Epithelial cell of proximal tubule (primary cell): ENCODE measurements at regions not wholly inside any gene's neighbourhood (a gene's known extent, or its start where the extent isn't known, plus 50 kb on each side); places are given as distances from the start of the nearest gene placed in this dataset.

ENCODE experiments used
- DNase-seq: peaks from one replicate; pipeline ENCODE4 v3.0.0-alpha.2; 2011; ENCODE audit warnings: low read depth
- H3K4me3 ChIP-seq: 2 replicates; pipeline ENCODE4 v1.5.1; 2011; ENCODE audit warnings: low read depth, mild to moderate bottlenecking, low read length
- TF ChIP-seq, protein P1 (sequence below): conservative IDR thresholded peaks from 2 replicates; pipeline ENCODE4 v1.5.1; 2012; ENCODE audit warnings: low read depth, mild to moderate bottlenecking, low read length

DNA sequence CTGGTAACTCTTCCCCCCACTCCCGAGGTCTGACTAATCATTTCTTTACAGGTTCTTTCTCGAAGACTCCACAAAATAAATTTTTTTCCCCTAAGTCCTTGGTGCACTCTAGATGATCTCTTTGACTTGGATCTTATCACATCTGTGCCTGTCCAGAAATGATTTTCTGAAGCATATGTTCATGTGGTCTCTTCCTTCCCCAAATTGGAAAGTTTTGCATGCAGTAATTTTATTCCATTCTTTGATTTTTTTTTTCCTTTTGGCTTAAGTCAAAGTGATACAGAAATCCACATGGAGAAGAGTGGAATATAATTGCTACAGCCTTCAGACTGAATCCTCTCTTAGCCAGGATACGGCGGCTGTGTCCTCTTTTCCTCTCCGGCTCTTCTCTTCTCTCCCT is 213.3 kb downstream of the BMP4 start:
- H3K4me3 ChIP-seq, result no peak overlapping the region
- no peak for DNase-seq
- TF ChIP-seq, protein P1, sequence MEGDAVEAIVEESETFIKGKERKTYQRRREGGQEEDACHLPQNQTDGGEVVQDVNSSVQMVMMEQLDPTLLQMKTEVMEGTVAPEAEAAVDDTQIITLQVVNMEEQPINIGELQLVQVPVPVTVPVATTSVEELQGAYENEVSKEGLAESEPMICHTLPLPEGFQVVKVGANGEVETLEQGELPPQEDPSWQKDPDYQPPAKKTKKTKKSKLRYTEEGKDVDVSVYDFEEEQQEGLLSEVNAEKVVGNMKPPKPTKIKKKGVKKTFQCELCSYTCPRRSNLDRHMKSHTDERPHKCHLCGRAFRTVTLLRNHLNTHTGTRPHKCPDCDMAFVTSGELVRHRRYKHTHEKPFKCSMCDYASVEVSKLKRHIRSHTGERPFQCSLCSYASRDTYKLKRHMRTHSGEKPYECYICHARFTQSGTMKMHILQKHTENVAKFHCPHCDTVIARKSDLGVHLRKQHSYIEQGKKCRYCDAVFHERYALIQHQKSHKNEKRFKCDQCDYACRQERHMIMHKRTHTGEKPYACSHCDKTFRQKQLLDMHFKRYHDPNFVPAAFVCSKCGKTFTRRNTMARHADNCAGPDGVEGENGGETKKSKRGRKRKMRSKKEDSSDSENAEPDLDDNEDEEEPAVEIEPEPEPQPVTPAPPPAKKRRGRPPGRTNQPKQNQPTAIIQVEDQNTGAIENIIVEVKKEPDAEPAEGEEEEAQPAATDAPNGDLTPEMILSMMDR, result no peak

DNA sequence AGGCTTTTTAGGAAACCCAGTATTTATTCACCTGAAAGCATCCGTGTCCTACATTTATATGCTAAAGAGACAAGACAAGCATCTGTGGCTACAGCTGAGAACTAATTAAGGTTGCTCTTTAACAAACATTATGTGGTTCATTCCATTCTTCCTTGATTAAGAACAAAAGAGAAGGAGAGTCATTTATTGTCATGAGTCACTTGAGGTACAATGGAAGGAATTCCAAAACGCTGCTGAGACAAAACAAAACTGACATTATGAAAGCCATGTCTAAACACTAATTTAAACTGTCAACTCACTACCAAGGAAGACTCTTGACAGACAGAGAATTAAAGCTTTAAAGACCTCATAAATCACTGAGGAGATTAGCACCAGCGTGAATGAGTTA is 214.4 kb downstream of the BMP4 start:
- DNase-seq, result peak; percentile 43

DNA sequence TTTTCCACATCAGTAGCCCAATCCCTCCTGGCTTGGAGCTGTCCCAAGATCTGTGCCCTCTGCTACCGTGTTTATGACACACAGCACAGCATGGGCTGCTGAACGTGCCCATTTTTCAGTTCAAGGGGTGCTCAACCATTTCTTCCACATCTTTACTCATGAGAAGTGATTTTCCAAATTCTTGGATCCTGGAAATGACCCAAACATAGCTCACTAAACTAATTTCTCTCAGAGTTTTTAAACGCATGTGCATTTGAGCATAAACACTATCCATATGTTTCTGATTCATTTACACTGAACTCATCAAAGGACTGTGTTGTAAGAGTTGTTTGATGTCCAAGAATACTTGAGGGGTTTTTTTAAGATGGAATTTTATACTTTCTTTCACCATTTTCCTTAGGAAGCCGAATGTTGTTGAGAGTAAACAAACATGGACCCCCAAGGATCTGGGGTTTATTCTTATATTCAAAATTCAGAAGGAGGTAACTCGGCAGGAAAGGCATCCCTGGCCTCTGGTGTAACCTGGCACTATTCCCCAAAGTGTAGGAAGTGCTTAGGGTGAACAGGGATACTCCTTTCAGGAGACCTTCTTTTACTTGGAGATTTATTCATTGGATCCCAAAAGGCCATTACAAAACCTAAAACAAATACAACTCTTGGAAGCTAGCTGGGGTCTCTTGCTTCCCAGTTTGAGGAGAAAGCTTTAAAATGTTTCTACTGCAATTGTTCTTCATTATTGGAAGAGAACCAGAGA is 215.0 kb downstream of the BMP4 start:
- TF ChIP-seq, protein P1, result no peak
- no peak overlapping the region for H3K4me3 ChIP-seq
- DNase-seq, result peak; percentile 66

More for the DNA sequence above, 214.4 kb downstream of the BMP4 start:
- no peak overlapping the region for H3K4me3 ChIP-seq
- TF ChIP-seq, protein P1, result no peak

DNA sequence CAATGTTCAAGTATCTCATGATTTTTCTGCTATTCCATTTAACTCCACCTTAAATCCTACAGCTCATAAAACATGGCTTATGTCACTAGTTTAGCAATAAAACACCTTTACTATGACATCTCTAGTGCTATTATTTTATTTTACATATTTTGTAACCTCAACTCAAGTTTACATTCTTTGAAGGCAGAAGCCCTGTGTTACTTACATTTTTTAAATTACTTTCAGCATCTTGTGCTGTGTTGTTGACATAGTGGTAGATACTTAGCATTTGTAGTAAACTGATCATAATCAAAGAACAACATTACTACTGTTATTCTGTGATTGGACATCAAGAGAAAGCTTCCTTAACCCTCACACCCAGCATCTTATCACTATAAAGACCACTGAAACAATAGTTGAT is 216.1 kb downstream of the BMP4 start:
- DNase-seq, result no peak
- no peak overlapping the region for H3K4me3 ChIP-seq
- TF ChIP-seq, protein P1, result no peak

DNA sequence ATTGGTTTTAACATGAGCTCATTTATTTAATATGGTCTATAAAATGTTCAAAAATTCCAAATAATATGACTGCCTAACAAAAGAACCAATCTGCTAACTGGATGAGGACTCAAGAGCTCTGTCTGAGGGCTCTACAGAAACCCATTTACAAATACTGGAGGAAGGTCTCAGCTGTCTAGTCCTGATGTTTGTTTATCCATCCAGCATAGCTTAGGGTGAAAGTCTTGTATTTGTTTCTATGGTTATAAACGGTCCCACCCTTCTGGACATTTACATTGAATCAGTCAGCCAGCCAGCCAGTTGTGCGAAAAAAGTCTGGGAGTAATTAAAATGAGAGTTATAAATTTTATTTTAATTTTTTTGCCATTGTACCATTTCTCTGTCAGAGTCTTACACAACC is 220.7 kb downstream of the BMP4 start:
- TF ChIP-seq, protein P1, result no peak
- DNase-seq, result no peak
- no peak overlapping the region for H3K4me3 ChIP-seq

DNA sequence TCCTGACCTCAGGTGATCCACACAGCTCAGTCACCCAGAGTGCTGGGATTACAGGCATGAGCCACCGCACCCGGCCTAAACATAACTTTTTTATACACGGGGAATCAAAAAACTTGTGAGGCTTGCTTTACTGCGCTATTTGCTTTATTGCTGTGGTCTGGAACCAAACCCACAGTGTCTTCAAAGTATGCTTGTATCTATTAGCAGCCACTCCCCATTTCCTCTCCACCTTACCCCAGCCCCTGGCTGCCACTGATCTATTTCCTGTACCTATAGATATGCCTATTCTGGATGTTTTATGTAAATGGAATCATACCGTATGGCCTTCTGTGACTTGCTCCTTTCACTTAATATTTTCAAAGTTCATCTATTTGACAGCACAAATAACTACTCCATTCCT is 233.4 kb downstream of the BMP4 start:
- TF ChIP-seq, protein P1, result no peak
- no peak for DNase-seq
- no peak overlapping the region for H3K4me3 ChIP-seq

DNA sequence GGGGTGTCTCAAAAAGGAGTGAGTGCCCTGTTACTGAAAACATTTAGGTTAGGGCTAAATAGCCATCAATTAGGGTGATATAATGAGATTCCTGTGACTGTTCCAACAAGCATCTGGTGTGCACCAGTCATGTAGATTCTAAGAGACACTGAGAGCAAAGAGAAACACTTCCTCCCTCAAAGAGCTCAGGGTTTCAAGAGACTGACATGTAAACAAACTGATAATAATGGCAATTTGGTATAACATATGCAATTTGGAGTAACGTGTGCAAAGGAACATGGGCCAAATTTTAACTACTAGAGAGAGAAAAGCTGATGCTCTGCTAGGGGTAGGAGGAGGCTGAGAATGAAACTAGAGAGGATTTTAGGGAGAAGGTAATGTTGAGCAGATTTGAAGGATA is 237.1 kb downstream of the BMP4 start:
- H3K4me3 ChIP-seq, result no peak overlapping the region
- DNase-seq, result no peak

More for the DNA sequence above, 237.1 kb downstream of the BMP4 start:
- TF ChIP-seq, protein P1, result no peak
